DMS 273 (cell line): ENCODE measurements at regions not wholly inside any gene's neighbourhood (a gene's known extent, or its start where the extent isn't known, plus 50 kb on each side); places are given as distances from the start of the nearest gene placed in this dataset.
"Not testable (repeated sequence)": the region's sequence is repeated elsewhere in the genome, so short reads cannot be mapped to it uniquely, and the experiment has no call there.

Experiments
- DNase-seq: peaks from one replicate; lab custom pipeline; 2025; ENCODE audit not compliant: unreplicated experiment; lab: John Stamatoyannopoulos, UW

DNA sequence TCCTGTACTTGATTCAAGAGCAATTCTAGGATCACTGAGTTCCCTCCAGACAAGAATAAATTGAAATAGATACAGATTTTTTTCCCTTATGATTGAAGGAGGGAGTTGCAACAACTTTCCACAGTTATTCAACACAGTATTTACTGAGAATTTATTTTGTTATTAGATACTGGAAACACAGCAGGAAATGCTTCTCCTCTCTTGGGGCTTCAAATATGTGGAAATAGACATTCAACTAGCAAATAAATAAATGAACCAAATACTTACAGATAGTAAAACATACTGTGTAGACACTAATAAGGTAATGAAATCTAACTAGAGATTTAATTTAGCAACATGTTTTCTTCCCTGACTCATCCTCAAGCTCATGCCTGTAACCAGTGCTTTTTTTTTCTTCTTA is 169.2 kb downstream of the LNPK start:
- no peak for DNase-seq

DNA sequence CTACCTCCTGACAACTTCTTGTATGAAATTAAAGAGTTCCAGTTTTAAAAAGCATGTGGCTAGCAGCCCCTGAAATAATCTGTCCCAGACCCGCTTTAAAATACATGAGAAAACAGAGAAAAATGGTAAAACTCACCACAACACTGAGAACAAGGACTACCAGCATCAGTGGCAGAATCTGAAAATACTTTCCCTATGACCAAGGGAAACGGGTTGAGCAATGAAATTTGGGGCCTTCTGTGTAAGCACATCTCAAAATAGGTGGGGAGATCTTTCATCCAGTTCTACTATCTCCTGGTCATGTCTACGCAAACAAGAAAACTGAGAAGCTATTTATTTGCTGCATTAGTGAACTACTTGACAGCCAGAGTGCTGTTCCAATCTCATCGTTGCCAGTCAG is 172.3 kb downstream of the LNPK start:
- no peak for DNase-seq

DNA sequence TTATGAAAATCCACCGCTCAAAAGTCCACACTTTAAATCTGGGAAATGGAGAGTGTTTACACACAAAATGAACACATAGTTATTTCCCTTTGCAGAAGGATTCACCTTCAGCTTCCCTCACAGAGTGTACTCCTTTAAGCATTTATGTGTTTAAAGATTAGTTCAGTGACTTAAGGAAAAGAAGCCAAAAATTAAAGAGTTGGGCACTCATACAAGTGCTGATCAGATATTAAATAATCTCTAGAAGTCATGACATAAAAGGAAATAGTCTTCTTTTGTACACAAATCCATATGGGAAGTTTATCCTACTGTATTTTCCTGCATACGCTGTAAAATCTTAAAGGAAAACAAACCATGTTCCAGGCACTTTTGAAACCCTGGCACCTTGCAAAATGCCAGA is 174.2 kb downstream of the LNPK start:
- DNase-seq, result no peak

DNA sequence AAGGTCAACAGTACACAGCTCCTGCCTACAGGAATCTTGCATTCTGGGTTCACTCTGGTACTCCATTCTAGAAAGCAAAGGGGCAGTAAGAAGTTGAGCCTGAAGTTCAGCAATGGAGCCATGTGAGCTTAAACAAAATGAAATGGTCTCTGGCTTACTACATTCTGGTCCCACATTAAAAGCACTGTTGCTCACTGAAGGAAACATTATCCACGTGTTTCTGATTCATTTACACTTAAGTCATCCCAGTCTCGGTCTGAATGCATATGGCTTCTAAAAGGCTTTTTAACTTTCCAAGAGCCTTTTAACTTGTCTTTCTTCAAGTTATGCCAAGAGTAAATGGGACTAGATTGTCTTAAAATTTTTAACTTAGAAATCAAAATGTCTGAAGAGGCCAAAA is 177.8 kb downstream of the LNPK start:
- DNase-seq, result no peak

DNA sequence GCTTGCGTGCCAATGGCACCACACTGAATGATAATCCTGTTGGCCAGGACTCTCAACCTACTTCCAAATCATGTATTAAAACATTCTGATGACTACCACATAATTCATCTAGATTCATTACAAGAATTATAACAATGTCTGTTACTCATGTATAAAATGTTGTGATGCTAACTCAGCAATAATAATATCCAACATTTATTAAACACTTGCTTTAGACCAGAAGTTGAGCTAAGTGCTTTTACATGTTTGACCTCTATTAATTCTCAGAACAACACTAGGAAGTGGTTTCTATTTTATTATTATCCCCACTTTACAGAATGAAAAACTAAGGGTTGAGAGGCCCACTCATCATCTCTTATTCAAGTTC is 178.4 kb downstream of the LNPK start:
- no peak for DNase-seq

DNA sequence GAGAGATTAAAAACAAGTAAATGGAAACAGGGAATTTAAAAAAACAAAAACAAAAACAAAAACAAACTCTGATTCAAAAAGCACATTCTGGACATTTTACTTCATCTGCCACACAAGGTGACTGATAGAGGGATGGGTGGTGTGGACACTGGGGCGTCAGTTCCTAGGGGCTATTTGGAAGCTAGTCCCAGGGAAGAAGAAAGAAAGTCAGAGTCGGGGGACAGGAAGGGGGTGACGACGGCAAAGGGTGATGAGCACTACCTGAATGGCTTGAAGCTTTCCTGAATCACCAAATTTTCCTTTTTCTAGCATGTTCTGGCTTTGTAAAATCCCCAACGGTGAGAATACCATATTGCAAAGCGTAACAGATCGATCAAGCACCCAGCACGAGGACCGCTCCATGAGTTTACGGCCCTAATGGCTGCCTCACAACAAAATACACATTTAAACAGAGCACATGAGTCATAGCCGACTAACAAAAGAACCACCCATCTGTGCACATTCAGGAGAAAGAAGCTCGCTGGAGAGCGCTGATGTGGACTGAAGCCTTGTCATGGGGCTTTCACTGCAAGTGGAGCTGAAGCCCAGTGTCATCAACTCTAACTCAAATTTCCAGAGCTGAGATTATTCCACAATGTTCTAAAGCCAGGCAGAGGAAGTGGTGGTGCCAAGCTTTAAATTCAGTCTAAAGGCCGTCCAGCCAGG is 178.9 kb downstream of the LNPK start:
- no peak for DNase-seq

DNA sequence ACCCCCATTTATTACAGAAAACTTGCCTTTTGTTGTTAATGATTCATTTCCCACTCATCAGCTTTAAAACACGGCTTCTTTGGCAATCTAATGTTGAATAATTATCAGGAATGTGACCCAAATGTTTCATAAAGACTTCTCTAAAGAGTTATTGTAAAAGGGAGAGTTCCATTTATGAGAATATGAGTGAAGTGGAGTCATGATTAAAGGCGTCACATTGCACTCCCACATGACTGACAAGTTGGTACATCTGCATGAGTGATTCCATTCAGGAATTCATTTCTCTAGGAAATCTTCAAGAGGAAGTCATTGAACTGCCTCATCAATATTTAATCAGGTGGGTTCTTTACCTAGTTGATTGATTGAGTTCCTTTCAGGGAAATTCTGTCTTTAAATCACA is 184.8 kb downstream of the LNPK start:
- DNase-seq, result no peak

DNA sequence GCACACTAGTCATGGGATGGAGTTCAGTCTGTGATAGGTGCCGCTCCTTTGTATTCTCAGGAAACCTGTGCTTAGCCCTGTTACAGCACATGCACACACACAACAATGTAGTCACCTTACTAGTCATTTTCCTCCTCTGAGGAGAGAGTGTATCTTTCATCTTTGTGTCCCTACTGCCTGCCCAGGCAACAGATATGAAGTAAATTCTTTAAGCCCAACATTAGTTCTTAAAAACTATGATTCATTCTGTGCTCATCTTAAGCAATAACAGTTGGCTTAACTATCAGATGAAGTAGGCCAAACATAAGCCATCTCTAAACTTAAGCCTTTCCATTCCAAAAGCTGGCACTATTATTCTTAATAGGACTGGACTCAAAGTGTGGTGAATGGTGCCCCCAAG is 186.5 kb downstream of the LNPK start:
- no peak for DNase-seq

DNA sequence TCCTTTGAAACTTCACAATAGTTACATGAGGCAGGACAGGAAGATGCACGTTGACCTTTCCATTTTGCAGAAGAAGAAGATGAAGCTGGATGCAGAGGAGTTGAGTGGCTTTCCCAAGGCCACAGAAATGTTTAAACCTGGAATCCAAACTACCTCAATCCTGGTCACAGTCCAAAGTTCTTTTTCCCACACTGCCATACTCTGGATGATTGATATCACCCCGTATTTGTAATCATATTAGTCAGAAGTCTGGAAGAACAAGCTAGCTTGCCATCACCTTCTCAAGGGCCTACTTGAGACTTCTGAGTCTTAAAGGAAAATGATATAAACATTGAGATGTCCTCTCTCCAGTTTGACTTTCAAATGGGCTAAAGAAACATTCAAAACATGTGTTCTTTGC is 190.1 kb downstream of the LNPK start:
- DNase-seq, result no peak

DNA sequence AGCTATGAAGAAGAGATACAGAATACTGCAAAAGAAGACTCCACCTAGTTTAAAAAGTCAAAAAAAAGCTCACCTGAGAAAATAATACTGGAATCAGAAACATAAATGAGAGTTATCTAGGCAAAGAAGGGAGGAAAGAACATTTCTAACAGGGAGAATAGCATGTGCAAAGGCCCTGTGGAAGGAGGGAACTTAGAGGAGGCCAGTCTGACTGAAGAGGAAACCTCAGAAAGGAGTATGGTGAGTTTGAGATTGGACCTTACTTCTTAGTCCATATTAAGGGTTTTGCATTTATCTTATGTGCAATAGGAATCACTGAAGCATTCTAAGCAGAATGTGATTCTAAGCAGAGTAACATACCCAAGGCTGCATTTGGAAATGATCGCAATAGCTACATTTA is 193.2 kb downstream of the LNPK start:
- no peak for DNase-seq

DNA sequence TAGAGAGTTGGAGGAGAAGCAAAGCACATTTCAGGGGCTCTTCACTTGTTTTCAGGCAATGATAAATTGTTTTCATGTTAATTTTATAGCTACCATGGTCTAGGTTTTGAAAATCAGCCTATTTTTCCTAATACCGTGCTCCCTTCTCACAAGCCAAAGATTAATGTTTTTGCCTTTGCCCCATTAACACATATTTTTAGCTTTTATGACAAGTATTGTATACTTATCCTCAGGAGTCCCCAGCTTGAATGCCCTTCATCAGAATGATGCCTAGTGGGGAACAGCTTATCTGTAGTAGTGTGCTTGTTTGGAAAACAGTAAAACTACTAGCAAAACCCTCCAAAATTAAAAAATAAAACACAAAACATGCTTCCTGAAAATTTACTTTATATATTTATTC is 194.0 kb downstream of the LNPK start:
- DNase-seq, result no peak

DNA sequence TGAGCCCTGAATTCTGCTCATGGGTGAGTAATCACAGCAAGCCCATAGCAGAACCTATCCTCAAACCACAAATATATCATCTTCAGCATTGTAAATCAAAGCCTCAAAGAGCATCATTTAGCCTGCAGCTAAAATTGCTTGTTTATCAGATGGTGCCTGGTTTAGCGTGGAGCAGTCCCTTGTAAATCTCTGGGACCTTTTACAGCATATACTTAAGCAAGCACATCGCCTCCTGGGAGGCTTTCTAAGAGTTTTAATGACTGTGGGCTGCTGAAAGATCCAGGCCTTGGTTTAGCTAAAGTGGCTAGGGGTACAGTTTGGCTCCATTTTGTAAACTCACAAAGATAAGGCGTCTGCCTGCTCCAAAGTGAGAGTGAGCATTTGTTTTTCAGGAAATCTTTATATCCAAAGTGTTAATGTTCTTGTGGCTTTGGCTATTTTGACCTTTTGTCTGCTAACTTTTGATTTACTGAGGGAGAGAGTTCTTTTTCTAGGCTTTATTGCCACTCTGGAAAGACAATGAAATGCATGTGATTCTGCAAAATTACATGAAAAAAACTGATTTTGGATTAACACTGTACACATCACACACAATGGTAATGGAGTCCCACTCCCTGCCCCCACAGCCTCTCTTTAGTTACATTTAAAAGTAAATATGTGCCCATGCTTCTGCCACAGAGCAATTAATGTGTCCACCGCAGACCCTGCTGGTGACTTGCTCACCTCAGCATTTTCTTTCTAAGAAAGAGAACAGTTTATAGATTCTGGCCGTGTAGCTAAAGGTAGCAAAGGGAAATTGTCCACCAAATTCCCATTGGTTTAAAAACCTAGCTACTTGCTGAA is 194.8 kb downstream of the LNPK start:
- no peak for DNase-seq

DNA sequence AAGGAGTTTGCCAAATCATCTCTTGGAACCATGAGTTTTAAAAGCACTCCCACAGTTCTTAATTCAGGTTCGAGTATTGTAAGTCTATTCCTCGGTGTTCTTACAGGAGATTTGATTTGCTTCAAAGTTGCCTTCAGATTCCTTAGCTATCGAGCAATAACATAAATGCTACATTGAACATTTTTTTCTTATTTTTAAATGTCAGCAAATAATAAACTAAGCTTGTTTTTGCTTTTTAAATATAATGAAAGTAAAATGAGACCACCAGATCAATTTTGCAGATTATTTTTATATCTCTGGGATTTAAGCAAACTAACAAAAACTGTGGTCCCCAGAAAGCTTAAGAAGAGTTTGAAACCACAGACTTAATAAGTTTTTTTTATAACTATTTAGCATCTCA is 195.5 kb downstream of the LNPK start:
- DNase-seq, result no peak

DNA sequence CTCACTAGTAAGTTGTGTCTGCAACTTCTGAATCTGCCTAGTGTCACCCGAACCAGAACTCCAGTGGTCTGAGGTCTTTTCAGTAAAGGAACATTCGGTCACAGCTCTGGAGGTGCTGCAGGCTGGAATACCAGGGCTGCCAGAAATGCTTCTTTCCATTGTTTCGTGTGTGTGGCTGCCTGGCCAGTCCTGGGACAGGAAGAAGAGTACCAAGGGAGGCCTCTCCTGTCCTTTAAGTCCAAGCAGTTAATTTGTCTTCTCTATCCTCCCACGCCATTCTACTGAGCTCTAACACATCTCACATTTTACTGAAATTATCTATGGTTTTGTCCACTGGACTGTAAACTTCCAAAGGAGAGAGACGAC is 196.0 kb downstream of the LNPK start:
- DNase-seq, result no peak

DNA sequence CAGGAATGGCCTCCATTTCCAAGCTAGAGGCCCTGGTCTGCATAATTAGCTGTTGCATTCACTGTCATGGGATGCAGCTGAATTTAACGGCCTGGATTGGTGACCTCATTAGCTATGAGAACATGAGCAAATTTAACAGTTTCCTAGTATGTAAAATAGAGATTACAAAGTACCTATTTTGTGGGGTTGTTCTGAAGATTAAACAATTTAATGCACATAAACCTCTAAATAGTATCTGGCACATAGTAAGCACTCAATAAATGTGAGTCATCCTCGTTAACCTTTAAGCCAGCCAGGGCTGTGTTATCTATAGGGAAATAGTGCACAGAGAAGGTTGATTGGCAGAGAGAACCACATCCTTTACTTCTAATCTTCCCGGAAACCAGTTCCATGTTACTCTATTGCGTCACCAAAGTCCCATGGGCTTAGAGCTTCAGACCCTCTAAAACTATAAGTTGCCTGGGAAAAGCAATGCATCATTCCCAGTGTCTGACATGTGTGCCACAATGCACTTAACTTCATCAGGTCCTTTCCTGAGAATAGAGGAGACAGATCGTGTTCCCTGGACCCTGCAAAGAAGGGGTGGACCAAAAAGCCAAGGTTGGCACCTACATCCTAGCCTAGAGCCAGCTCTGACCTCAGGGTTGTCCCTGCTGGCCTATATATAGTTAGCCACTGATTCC is 196.5 kb downstream of the LNPK start:
- DNase-seq, result no peak

DNA sequence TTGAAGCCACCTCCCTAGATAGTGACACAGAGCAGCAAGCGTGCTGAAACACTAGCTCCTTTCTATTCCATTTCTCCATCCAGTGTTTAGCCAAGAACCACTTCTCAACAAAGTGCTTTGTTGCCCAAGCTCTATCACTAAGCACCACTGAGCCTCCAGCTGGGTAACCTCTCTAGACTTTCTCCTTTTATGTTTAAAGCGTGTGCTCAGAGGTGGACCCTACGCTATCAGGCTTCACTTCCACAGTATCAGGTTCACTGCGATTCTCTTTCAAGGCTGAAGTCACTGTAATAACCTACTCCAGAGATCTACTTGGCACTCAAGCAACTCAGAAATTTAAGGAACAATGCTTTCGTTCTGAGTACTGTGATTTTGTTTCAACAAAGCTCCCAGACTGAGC is 197.9 kb downstream of the LNPK start:
- no peak for DNase-seq

DNA sequence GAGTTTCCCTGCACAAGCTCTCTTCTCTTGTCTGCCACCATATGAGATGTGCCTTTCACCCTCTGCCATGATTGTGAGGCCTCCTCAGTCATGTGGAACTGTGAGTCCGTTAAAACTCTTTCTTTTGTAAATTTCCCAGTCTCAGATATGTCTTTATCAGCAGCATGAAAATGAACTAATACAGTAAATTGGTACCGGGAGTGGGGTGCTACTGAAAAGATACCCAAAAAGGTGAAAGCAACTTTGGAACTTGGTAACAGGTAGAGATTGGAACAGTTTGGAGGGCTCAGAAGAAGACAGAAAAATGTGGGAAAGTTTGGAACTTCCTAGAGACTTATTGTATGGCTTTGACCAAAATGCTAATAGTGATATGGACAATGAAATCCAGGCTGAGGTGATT is 205.6 kb downstream of the LNPK start:
- not testable (repeated sequence) for DNase-seq

DNA sequence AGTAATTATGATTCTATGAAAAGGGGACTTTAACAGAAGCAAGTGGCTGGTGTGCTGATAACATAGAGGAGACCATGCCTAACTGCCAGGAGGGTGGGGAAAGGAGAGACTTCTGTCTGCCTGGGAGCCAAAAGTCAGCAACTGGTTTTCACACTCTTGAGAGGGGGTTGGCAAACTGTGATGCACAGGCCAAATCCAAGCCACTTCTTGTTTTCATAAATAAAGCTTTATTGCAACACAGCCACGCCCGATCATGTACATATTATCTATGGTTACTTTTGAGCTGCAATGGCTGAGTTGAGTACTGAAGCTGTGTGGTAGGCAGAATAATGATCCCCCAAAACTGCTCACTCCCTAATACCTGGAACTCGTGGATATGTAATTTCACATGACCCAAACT is 208.4 kb downstream of the LNPK start:
- no peak for DNase-seq

DNA sequence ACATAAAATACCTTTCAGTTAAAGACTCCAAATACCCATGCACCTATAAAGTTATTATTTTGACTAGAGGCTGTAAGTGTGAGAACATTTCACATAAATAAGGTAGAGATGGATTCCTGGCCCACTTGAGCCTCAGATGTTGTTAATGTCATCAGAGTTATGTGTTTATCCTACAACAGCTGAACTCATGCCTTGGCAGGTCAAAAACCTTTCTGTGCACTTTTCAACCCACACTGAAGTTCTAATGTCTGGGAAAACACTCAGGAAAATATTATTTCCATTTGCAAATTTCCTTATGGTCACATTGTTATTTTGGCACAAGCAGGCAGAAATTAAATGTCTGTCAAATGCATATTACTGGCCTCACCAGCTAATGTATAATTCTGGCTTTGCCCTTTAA is 209.2 kb downstream of the LNPK start:
- DNase-seq, result no peak

DNA sequence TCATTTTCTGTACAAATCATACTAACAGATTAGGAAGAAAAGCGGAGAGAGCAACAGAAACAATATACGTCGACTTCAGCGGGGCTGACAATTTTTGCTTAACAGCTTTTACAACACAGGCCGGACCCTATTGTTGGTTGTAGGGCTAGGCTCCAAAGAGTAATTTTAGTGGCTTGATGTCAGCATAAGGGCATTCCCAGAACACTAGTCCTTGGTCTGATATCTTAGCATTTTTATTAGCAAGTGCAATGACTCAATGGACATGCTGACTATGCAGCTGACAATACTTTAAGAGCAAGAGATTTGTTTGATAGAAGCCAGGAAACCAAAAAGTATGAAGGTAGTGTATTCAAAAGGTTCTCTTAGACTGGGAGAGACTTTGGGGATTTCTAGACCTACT is 209.9 kb downstream of the LNPK start:
- no peak for DNase-seq

DNA sequence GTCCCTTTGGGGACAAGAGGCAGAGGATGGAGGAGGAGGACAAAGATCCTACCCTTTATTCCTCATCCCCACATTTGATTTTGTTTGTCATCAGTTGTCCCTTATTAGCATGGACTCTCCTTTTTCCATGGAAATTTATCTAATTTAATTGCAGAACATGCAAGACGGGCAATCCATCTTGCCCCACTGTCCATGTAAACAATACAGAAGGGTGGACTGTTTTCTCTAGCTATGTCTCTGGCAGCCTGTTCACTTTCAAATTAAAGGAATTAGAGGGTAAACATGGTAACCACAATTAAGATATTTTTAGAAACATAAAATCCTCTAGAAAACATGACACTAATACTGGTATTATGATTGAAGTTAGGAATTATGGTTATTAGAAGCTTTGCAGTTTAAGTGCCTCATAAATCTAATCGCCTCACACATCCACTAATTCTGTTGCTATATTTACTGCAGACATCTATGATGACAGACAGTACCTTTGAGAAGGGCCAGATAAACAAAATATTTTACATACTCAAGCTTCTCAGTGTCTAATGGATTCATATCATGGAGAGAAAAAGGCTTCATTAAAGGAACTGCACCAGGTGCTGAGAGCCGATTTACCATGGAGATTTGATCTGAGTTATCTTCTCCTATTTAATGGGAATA is 215.5 kb downstream of the LNPK start:
- no peak for DNase-seq

DNA sequence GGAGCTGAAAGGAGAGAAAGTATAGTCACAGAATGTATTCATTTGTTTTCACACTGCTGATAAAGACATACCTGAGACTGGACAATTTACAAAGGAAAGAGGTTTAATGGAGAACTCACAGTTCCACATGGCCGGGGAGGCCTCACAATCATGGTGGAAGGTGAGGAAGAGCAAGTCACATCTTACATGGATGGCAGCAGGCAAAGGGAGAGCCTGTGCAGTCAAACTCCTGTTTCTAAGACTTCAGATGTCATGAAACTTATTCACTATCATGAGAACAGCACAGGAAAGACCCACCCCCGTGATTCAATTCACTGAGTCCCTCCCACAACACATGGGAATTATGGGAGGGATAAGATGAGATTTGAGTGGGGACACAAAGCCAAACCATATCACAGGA is 224.7 kb downstream of the LNPK start:
- DNase-seq, result not testable (repeated sequence)
